ENCODE measurements at regions not wholly inside any gene's neighbourhood (a gene's known extent, or its start where the extent isn't known, plus 50 kb on each side); places are given as distances from the start of the nearest gene placed in this dataset.

DNA sequence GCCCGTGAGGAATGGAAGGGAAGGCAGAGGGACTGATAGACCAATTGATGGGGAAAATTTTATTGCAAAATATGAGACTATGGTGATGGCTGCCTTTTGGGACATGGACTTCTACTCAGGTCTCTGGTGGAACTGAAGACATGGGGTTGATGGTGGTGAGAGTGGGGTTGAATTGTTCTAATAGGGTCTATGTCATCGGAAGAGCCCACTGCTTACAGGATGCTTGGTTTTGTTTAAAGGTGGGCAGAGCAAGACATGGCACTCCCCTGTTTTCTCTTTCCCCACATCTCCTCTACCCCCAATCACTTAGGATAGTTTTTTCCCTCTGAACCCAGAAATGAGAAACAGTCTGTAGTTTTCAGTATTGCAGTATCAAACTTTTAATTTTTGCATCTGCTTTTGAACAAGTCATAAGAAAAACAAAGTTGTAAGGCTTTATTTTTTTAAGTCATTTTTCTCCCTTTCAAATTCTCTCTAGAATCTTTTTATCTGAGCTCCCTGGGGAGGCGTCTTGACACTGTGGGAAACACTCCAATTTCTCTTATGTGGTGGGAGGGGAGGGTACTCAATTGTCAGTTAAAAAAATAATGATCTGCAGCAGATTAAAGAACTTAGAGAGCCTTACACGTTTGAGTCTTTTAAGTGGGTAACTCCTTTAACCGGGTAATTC is 276.2 kb upstream of the TBC1D5 start:
- no peaks in the 10 kb centered on the region for H3K27me3 ChIP-seq
- no peaks in the 10 kb centered on the region for H3K9me3 ChIP-seq
- H3K4me1 ChIP-seq: no peaks in the 10 kb centered on the region
- intact Hi-C loops (cut with DNase I): no loop called here
- TF ChIP-seq, protein P1, sequence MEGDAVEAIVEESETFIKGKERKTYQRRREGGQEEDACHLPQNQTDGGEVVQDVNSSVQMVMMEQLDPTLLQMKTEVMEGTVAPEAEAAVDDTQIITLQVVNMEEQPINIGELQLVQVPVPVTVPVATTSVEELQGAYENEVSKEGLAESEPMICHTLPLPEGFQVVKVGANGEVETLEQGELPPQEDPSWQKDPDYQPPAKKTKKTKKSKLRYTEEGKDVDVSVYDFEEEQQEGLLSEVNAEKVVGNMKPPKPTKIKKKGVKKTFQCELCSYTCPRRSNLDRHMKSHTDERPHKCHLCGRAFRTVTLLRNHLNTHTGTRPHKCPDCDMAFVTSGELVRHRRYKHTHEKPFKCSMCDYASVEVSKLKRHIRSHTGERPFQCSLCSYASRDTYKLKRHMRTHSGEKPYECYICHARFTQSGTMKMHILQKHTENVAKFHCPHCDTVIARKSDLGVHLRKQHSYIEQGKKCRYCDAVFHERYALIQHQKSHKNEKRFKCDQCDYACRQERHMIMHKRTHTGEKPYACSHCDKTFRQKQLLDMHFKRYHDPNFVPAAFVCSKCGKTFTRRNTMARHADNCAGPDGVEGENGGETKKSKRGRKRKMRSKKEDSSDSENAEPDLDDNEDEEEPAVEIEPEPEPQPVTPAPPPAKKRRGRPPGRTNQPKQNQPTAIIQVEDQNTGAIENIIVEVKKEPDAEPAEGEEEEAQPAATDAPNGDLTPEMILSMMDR (IDR thresholded peaks at IDR 0.05): no peak
- no peak for DNase-seq
- H3K36me3 ChIP-seq: no peaks in the 10 kb centered on the region
- H3K9ac ChIP-seq (ENCODE audit: low read depth in 2 of 2, low read length in 2 of 2): no peak overlapping the region
- H3K4me3 ChIP-seq: no peak overlapping the region
- no peak overlapping the region for H3K27ac ChIP-seq

DNA sequence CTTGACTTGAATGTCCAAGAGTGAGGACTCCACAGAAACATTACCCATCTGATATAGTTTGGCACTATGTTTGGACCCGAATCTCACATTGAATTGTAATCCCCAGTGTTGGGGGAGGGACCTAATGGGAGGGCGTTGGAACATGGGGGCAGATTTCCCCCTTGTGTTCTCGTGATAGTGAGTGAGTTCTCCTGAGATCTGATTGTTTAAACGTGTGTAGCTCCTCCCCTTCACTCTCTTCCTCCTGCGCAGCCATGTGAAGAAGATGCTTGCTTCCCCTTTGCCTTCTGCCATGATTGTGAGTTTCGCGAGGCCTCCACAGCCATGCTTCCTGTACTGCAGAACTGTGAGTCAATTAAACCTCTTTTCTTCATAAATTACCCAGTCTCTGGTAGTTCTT is 273.9 kb upstream of the TBC1D5 start:
- Histone ChIP-seq H3K4me1 (no peaks in the 10 kb centered on the region), H3K27me3 (no peaks in the 10 kb centered on the region), H3K9me3 (no peaks in the 10 kb centered on the region), H3K27ac (no peak overlapping the region), H3K36me3 (no peaks in the 10 kb centered on the region), H3K9ac (ENCODE audit: low read depth in 2 of 2, low read length in 2 of 2) (no peak overlapping the region), H3K4me3 (no peak overlapping the region)
- intact Hi-C loops (cut with DNase I): no loop called here
- TF ChIP-seq, protein P1 (IDR thresholded peaks at IDR 0.05): no peak
- no peak for DNase-seq

DNA sequence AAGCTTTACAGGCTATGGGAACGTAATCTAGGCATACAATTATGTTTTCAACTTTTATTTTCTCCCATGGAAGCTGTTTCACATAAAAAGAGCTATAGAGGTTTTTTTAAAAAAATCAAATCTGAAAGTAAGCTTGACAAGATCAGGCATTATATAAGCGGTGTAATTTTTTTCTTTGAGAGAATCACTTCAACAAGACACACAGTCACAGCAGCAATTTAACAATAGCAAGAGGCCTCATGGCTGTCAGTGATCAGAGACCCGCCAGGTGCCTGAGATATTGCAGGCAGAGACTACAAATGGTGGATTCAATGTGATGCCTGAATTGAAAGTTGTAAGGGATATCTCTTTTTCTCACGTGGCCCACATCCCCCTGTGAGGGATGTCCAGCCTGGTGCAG is 270.5 kb upstream of the TBC1D5 start:
- intact Hi-C loops (cut with DNase I): no loop called here
- Histone ChIP-seq H3K27me3 (no peaks in the 10 kb centered on the region), H3K4me1 (no peaks in the 10 kb centered on the region), H3K9ac (ENCODE audit: low read depth in 2 of 2, low read length in 2 of 2) (no peak overlapping the region), H3K36me3 (no peaks in the 10 kb centered on the region), H3K9me3 (no peaks in the 10 kb centered on the region), H3K4me3 (no peak overlapping the region), H3K27ac (no peak overlapping the region)
- TF ChIP-seq, protein P1 (IDR thresholded peaks at IDR 0.05): no peak
- DNase-seq: no peak

DNA sequence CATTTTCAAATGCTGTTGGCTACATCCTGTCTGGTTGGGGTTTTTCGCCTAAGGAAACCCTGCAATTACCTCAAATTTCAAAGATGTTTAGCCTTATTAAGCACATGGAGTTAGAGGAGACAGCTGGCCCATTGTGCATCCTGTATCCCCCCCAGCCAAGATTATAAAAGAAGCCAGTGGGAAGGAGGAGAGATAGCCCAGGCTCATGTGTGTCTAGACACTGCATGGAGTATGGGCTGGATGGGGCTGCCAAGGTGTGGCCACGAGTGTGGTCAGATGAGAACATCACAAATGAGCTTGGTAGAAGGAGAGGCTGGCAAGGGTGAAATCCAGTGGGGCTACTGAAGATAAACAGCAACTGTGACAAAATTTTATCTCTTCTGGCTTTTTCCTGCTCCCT is 270.0 kb upstream of the TBC1D5 start:
- H3K36me3 ChIP-seq: no peaks in the 10 kb centered on the region
- no peaks in the 10 kb centered on the region for H3K9me3 ChIP-seq
- H3K9ac ChIP-seq (ENCODE audit: low read depth in 2 of 2, low read length in 2 of 2): no peak overlapping the region
- H3K4me1 ChIP-seq: no peaks in the 10 kb centered on the region
- no peak overlapping the region for H3K27ac ChIP-seq
- no peak overlapping the region for H3K4me3 ChIP-seq
- DNase-seq: no peak
- no peaks in the 10 kb centered on the region for H3K27me3 ChIP-seq
- intact Hi-C loops (cut with DNase I): no loop called here
- TF ChIP-seq, protein P1 (IDR thresholded peaks at IDR 0.05): no peak

DNA sequence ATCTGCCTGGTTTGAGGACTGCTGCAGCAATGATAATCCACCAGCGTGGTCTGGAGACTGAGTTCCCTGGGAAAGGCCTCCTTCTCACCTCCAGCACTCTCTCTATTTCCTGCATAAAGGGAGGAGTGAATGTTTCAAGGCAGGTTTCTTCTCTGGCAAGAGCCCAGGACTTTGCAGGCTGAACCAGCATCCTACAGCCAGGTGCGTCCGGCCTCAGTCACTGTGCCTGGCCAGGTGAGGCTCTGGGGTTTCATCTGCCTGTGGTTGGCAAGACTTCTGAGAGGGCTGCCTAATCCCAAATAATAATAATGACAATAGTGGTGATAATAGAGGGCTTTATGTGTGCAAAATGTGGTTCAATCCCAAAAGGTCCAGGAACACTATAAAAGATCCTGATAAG is 269.0 kb upstream of the TBC1D5 start:
- TF ChIP-seq, protein P1 (IDR thresholded peaks at IDR 0.05): no peak
- no peaks in the 10 kb centered on the region for H3K9me3 ChIP-seq
- H3K36me3 ChIP-seq: no peaks in the 10 kb centered on the region
- H3K9ac ChIP-seq (ENCODE audit: low read depth in 2 of 2, low read length in 2 of 2): no peak overlapping the region
- DNase-seq: no peak
- H3K4me1 ChIP-seq: no peaks in the 10 kb centered on the region
- H3K27ac ChIP-seq: no peak overlapping the region
- intact Hi-C loops (cut with DNase I): no loop called here
- H3K4me3 ChIP-seq: no peak overlapping the region
- no peaks in the 10 kb centered on the region for H3K27me3 ChIP-seq
